GM23338 (cell line): ENCODE measurements at regions not wholly inside any gene's neighbourhood (a gene's known extent, or its start where the extent isn't known, plus 50 kb on each side); places are given as distances from the start of the nearest gene placed in this dataset.

Source experiments
- ATAC-seq: fragments of 200-7000 bp; cut with Tn5 transposase; 3 replicates; pipeline ENCODE4 v1.9.1; 2020
- DNase-seq: peaks from one replicate; pipeline ENCODE4 v3.0.0-alpha.2; 2015; ENCODE audit warnings: low spot score
- H2AFZ ChIP-seq: fragments of 200-600 bp; sonication (generic); 2 replicates; pipeline ENCODE4 v1.8.0; 2016; ENCODE audit warnings: antibody characterized with exemption, mild to moderate bottlenecking, moderate library complexity
- H3F3A ChIP-seq: fragments of 200-600 bp; sonication (generic); replicated peaks from 2 replicates; pipeline ENCODE4 v1.8.0; 2017; ENCODE audit warnings: antibody characterized with exemption, mixed run types, low read depth
- H3K27ac ChIP-seq: fragments of 200-600 bp; sonication (generic); 2 replicates; pipeline ENCODE4 v1.6.1; 2016; ENCODE audit warnings: low read depth
- H3K27me3 ChIP-seq: fragments of 200-600 bp; sonication (generic); 2 replicates; pipeline ENCODE4 v1.8.0; 2016; ENCODE audit warnings: mild to moderate bottlenecking, mixed run types, moderate library complexity; ENCODE audit not compliant: insufficient read depth
- H3K36me3 ChIP-seq: fragments of 200-600 bp; sonication (generic); 2 replicates; pipeline ENCODE4 v1.8.0; 2016; ENCODE audit warnings: mild to moderate bottlenecking; ENCODE audit not compliant: insufficient read depth
- H3K4me1 ChIP-seq: fragments of 200-600 bp; sonication (generic); 2 replicates; pipeline ENCODE4 v1.8.0; 2016; ENCODE audit warnings: mild to moderate bottlenecking, moderate library complexity; ENCODE audit not compliant: insufficient read depth
- H3K4me2 ChIP-seq: fragments of 200-600 bp; sonication (generic); 2 replicates; pipeline ENCODE4 v1.7.1; 2017; ENCODE audit warnings: mixed run types
- H3K4me3 ChIP-seq: fragments of 200-600 bp; sonication (generic); 2 replicates; pipeline ENCODE4 v1.6.1; 2016; ENCODE audit warnings: mixed run types
- H3K79me2 ChIP-seq: fragments of 200-600 bp; sonication (generic); replicated peaks from 2 replicates; pipeline ENCODE4 v1.8.0; 2017; ENCODE audit warnings: mild to moderate bottlenecking; ENCODE audit not compliant: insufficient read depth
- H3K9me2 ChIP-seq: fragments of 200-600 bp; sonication (generic); 2 replicates; pipeline ENCODE4 v1.8.0; 2017; ENCODE audit not compliant: insufficient read depth
- H4K20me1 ChIP-seq: fragments of 200-600 bp; sonication (generic); replicated peaks from 2 replicates; pipeline ENCODE4 v1.8.0; 2017; ENCODE audit warnings: mild to moderate bottlenecking; ENCODE audit not compliant: insufficient read depth
- H3K27ac Mint-ChIP-seq: 2 replicates; pipeline ENCODE4 v1.8.0; 2020; ENCODE audit warnings: inconsistent platforms, mild to moderate bottlenecking, moderate library complexity, mixed read lengths
- H3K27me3 Mint-ChIP-seq: 3 replicates; pipeline ENCODE4 v1.8.0; 2022; ENCODE audit warnings: low read depth, mild to moderate bottlenecking, moderate library complexity, mixed read lengths, inconsistent platforms; ENCODE audit not compliant: insufficient read depth, poor library complexity
- H3K36me3 Mint-ChIP-seq: 3 replicates; pipeline ENCODE4 v1.8.0; 2021; ENCODE audit warnings: low read depth, mild to moderate bottlenecking, inconsistent platforms, moderate library complexity, mixed read lengths
- H3K4me1 Mint-ChIP-seq: 3 replicates; pipeline ENCODE4 v1.8.0; 2020; ENCODE audit warnings: mild to moderate bottlenecking, inconsistent platforms, mixed read lengths
- H3K4me3 Mint-ChIP-seq: 3 replicates; pipeline ENCODE4 v1.8.0; 2021; ENCODE audit warnings: moderate library complexity, mild to moderate bottlenecking, inconsistent platforms, mixed read lengths
- H3K9me3 Mint-ChIP-seq: 3 replicates; pipeline ENCODE4 v1.8.0; 2020; ENCODE audit warnings: moderate library complexity, mild to moderate bottlenecking, inconsistent platforms, mixed read lengths
- CREB1 ChIP-seq: fragments of 250-450 bp; sonication (Bioruptor Pico); IDR thresholded peaks from 2 replicates; pipeline ENCODE4 v1.5.0; 2020; ENCODE audit warnings: low read depth, mild to moderate bottlenecking, moderate library complexity
- CTCF ChIP-seq, 2 experiments: fragments of 200-600 bp in 1 of 2; sonication (generic) in 1 of 2; conservative IDR thresholded peaks; 2 replicates each; pipeline versions ENCODE4 v1.5.1 to v1.6.1; 2016 to 2017; ENCODE audit warnings: antibody characterized with exemption in 2 of 2, low read depth in 2 of 2, mild to moderate bottlenecking in 2 of 2, moderate library complexity in 1 of 2
- ETS1 ChIP-seq: IDR thresholded peaks from 2 replicates; pipeline ENCODE4 v1.6.1; 2016; ENCODE audit warnings: antibody characterized with exemption
- EZH2 ChIP-seq: fragments of 200-600 bp; sonication (generic); IDR thresholded peaks from one replicate; pipeline ENCODE4 v1.8.0; 2017; ENCODE audit warnings: antibody characterized with exemption, mild to moderate bottlenecking, low read depth; ENCODE audit not compliant: unreplicated experiment
- EZH2phosphoT487 ChIP-seq: fragments of 200-600 bp; sonication (generic); IDR thresholded peaks from one replicate; pipeline ENCODE4 v1.8.1; 2018; ENCODE audit warnings: antibody characterized with exemption; ENCODE audit not compliant: unreplicated experiment
- JUNB ChIP-seq: IDR thresholded peaks from one replicate; pipeline ENCODE4 v1.6.1; 2016; ENCODE audit warnings: antibody characterized with exemption; ENCODE audit not compliant: unreplicated experiment
- NANOG ChIP-seq: IDR thresholded peaks from 2 replicates; pipeline ENCODE4 v1.6.1; 2016; ENCODE audit warnings: antibody characterized with exemption, borderline replicate concordance
- POLR2AphosphoS5 ChIP-seq: IDR thresholded peaks from 2 replicates; pipeline ENCODE4 v1.6.1; 2016; ENCODE audit warnings: antibody characterized with exemption, low read depth
- STAT1 ChIP-seq: IDR thresholded peaks from one replicate; pipeline ENCODE4 v1.6.1; 2016; ENCODE audit warnings: antibody characterized with exemption; ENCODE audit not compliant: unreplicated experiment
- ZNF114 ChIP-seq: fragments of 250-450 bp; sonication (Bioruptor Pico); IDR thresholded peaks from 2 replicates; pipeline ENCODE4 v1.5.0; 2020; ENCODE audit warnings: mild to moderate bottlenecking, moderate library complexity
- ZNF331 ChIP-seq: fragments of 250-450 bp; sonication (Bioruptor Pico); IDR thresholded peaks from 2 replicates; pipeline ENCODE4 v1.5.0; 2020; ENCODE audit warnings: low read depth, mild to moderate bottlenecking, moderate library complexity
- ZNF462 ChIP-seq: fragments of 250-450 bp; sonication (Bioruptor Pico); IDR thresholded peaks from 2 replicates; pipeline ENCODE4 v1.5.0; 2020; ENCODE audit warnings: mild to moderate bottlenecking, moderate library complexity
- TF ChIP-seq, protein P1 (sequence below): IDR thresholded peaks from one replicate; pipeline ENCODE4 v1.6.1; 2018; ENCODE audit warnings: antibody characterized with exemption; ENCODE audit not compliant: unreplicated experiment

DNA sequence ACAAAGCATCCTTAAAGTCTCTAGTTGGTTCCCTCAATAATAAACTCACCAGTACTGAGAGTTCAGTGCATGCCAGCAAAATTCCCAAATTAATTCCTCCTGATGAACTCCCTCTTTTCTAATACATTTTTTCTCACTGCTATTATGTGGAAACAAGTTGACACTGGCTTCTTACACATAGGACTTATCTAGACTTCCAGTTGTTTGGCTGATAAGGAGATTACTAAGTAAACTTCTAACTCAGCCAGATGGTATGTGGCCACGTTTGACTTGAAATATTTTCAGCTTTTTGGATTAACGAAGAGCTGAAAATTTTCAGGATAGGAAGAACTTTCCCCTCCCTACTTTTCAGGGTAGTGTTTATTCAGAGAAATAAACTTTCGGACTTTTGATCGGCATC lies 1154.2 kb upstream of the TENM4 start:
- Mint-ChIP-seq H3K9me3 (no peaks in the 10 kb centered on the region; the same call in 2 of the 3 replicates), H3K36me3 (no peaks in the 10 kb centered on the region), H3K4me1 (peaks cover 9% of the 10 kb centered on the region; the same call in 2 of the 3 replicates), H3K27ac (no peak overlapping the region), H3K4me3 (no peak overlapping the region), H3K27me3 (no peaks in the 10 kb centered on the region)
- Histone ChIP-seq H3K4me2 (no peak overlapping the region), H3K4me3 (no peak overlapping the region), H3K27me3 (no peaks in the 10 kb centered on the region), H2AFZ (no peak overlapping the region), H3F3A (no peaks in the 10 kb centered on the region), H3K36me3 (no peaks in the 10 kb centered on the region), H3K9me2 (no peaks in the 10 kb centered on the region), H3K79me2 (no peaks in the 10 kb centered on the region), H3K4me1 (no peaks in the 10 kb centered on the region), H3K27ac (no peak overlapping the region), H4K20me1 (no peaks in the 10 kb centered on the region)
- DNase-seq (no peak), ATAC-seq (no peak)
- no peak for TF ChIP-seq CREB1 (CRISPR knock-in tag)
- no peak for TF ChIP-seq STAT1
- no peak for TF ChIP-seq ZNF114 (CRISPR knock-in tag)
- no peak for TF ChIP-seq ZNF331 (CRISPR knock-in tag)
- no peak for TF ChIP-seq NANOG
- no peak for TF ChIP-seq JUNB
- TF ChIP-seq CTCF (conservative IDR thresholded peaks at IDR 0.05; ENCODE audit: low read depth in 2 of 2): no peak
- TF ChIP-seq ETS1: no peak
- TF ChIP-seq ZNF462 (CRISPR knock-in tag): no peak
- no peak for TF ChIP-seq EZH2phosphoT487
- TF ChIP-seq POLR2AphosphoS5: no peak
- TF ChIP-seq, protein P1, sequence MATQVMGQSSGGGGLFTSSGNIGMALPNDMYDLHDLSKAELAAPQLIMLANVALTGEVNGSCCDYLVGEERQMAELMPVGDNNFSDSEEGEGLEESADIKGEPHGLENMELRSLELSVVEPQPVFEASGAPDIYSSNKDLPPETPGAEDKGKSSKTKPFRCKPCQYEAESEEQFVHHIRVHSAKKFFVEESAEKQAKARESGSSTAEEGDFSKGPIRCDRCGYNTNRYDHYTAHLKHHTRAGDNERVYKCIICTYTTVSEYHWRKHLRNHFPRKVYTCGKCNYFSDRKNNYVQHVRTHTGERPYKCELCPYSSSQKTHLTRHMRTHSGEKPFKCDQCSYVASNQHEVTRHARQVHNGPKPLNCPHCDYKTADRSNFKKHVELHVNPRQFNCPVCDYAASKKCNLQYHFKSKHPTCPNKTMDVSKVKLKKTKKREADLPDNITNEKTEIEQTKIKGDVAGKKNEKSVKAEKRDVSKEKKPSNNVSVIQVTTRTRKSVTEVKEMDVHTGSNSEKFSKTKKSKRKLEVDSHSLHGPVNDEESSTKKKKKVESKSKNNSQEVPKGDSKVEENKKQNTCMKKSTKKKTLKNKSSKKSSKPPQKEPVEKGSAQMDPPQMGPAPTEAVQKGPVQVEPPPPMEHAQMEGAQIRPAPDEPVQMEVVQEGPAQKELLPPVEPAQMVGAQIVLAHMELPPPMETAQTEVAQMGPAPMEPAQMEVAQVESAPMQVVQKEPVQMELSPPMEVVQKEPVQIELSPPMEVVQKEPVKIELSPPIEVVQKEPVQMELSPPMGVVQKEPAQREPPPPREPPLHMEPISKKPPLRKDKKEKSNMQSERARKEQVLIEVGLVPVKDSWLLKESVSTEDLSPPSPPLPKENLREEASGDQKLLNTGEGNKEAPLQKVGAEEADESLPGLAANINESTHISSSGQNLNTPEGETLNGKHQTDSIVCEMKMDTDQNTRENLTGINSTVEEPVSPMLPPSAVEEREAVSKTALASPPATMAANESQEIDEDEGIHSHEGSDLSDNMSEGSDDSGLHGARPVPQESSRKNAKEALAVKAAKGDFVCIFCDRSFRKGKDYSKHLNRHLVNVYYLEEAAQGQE: no peak
- TF ChIP-seq EZH2: no peak
